ACC112 (cell line): ENCODE measurements at regions not wholly inside any gene's neighbourhood (a gene's known extent, or its start where the extent isn't known, plus 50 kb on each side); places are given as distances from the start of the nearest gene placed in this dataset.
"Not testable (repeated sequence)": the region's sequence is repeated elsewhere in the genome, so short reads cannot be mapped to it uniquely, and the experiment has no call there.

Experiments used
- H2AFZ ChIP-seq: fragments of 200-600 bp; sonication (generic); one replicate; pipeline ENCODE4 v1.6.0; 2017; ENCODE audit warnings: antibody characterized with exemption, low read length; ENCODE audit not compliant: unreplicated experiment
- H3K27ac ChIP-seq: fragments of 200-600 bp; sonication (generic); 2 replicates; pipeline ENCODE4 v1.5.1; 2014; ENCODE audit warnings: low read depth, mild to moderate bottlenecking, antibody characterized with exemption, low read length, moderate library complexity
- H3K27me3 ChIP-seq: fragments of 200-600 bp; sonication (generic); 2 replicates; pipeline ENCODE4 v1.6.1; 2014; ENCODE audit warnings: mild to moderate bottlenecking, antibody characterized with exemption, low read length, moderate library complexity, mixed read lengths; ENCODE audit not compliant: insufficient read depth
- H3K36me3 ChIP-seq: fragments of 200-600 bp; sonication (generic); 2 replicates; pipeline ENCODE4 v1.6.1; 2016; ENCODE audit warnings: mild to moderate bottlenecking, antibody characterized with exemption, low read length, moderate library complexity, mixed read lengths; ENCODE audit not compliant: insufficient read depth
- H3K4me1 ChIP-seq: fragments of 200-600 bp; sonication (generic); one replicate; pipeline ENCODE4 v1.6.1; 2016; ENCODE audit warnings: low read length, mixed read lengths; ENCODE audit not compliant: insufficient read depth, unreplicated experiment, control insufficient read depth
- H3K4me3 ChIP-seq: fragments of 200-600 bp; sonication (generic); 2 replicates; pipeline ENCODE4 v1.5.1; 2014; ENCODE audit warnings: mild to moderate bottlenecking, low read depth, low read length
- H3K79me2 ChIP-seq: fragments of 200-600 bp; sonication (generic); one replicate; pipeline ENCODE4 v1.6.0; 2016; ENCODE audit warnings: low read length; ENCODE audit not compliant: control insufficient read depth, unreplicated experiment, insufficient read depth

DNA sequence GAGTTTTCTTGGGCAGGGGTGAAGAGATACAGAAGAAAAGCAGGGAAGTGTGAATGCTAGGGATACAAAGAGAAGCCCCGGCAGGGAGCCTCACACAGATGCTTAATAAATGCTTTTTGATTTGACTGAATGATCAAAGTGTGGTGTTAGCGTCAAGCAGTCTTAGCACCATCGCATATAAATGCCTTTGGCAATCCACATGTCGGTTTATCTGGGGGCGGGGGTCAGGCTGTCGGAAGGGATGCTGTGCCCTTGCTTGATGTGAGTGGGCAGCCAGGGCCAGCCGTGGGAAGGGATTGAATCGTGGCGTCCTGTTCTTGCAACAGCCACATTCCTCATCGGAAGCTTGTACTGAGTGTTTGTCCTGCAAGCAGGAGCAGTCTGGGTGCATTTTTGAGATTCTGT, 173.1 kb downstream of the LACC1 start:
- Histone ChIP-seq H2AFZ (no peak overlapping the region), H3K4me1 (no peaks in the 10 kb centered on the region), H3K79me2 (no peaks in the 10 kb centered on the region), H3K27ac (no peak overlapping the region), H3K36me3 (no peaks in the 10 kb centered on the region), H3K27me3 (no peaks in the 10 kb centered on the region), H3K4me3 (no peak overlapping the region)

DNA sequence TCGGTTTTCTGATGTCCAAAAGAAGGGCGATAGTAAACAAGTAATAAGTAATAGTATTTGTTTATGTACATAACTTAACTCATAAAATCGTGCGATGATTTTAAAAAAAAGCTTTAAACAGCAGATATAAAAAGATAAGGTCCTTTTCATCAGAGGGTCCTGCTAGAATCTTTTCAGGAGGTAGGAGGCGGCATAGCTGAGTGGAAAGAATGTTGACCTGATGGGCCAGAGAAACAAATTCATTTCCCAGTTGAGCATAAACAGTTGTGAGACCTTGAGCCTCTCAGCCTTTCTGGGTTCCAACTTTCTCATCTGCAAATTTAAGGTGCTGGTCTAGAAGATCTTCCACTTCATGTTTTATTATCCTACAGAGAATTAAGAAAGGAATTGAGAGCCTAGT, 173.5 kb downstream of the LACC1 start:
- H3K27ac ChIP-seq, result no peak overlapping the region

GRCh38 chr13:44054525-44054924, 174.8 kb downstream of the LACC1 start:
- Histone ChIP-seq H2AFZ (no peak overlapping the region), H3K27me3 (no peaks in the 10 kb centered on the region), H3K36me3 (no peaks in the 10 kb centered on the region), H3K4me3 (no peak overlapping the region), H3K4me1 (no peaks in the 10 kb centered on the region), H3K27ac (no peak overlapping the region), H3K79me2 (no peaks in the 10 kb centered on the region)

More for the DNA sequence above, 173.5 kb downstream of the LACC1 start:
- no peak overlapping the region for H3K4me3 ChIP-seq
- H3K27me3 ChIP-seq, result no peaks in the 10 kb centered on the region
- H3K79me2 ChIP-seq, result no peaks in the 10 kb centered on the region
- H2AFZ ChIP-seq, result no peak overlapping the region
- H3K36me3 ChIP-seq, result no peaks in the 10 kb centered on the region
- no peaks in the 10 kb centered on the region for H3K4me1 ChIP-seq

- H3K79me2 ChIP-seq, H3K4me1 ChIP-seq, H3K36me3 ChIP-seq, H3K4me3 ChIP-seq, H3K27ac ChIP-seq, H2AFZ ChIP-seq, H3K27me3 ChIP-seq: not testable (repeated sequence)
Measured at GRCh38 chr13:44055681-44056080, 176.0 kb downstream of the LACC1 start.

DNA sequence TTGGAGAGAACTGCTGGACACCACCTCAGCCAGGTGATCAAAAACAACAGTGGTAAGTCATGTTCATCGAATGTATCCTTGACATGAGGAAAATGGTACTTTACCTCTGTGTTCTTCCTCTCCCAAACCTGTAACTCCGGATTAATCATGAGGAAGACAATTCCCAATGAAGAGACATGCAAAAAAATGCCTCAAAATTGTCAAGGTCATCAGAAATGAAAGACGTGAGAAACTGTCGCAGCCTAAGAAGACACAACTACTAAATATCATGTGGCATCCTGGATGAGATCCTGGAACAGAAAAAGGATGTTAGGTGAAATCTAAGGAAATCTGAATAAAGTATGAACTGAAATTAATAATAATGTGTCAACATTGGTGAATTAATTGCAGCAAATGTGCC, 178.4 kb downstream of the LACC1 start:
- H3K27ac ChIP-seq, result no peak overlapping the region
- no peak overlapping the region for H3K4me3 ChIP-seq
- H3K27me3 ChIP-seq, result no peaks in the 10 kb centered on the region
- H3K4me1 ChIP-seq, result no peaks in the 10 kb centered on the region
- H3K36me3 ChIP-seq, result no peaks in the 10 kb centered on the region
- H2AFZ ChIP-seq, result no peak overlapping the region
- H3K79me2 ChIP-seq, result no peaks in the 10 kb centered on the region

GRCh38 chr13:44058624-44059215, 179.0 kb downstream of the LACC1 start:
- Histone ChIP-seq H3K79me2 (no peaks in the 10 kb centered on the region), H3K4me1 (no peaks in the 10 kb centered on the region), H3K36me3 (no peaks in the 10 kb centered on the region), H3K4me3 (no peak overlapping the region), H3K27ac (no peak overlapping the region), H2AFZ (no peak overlapping the region), H3K27me3 (no peaks in the 10 kb centered on the region)

DNA sequence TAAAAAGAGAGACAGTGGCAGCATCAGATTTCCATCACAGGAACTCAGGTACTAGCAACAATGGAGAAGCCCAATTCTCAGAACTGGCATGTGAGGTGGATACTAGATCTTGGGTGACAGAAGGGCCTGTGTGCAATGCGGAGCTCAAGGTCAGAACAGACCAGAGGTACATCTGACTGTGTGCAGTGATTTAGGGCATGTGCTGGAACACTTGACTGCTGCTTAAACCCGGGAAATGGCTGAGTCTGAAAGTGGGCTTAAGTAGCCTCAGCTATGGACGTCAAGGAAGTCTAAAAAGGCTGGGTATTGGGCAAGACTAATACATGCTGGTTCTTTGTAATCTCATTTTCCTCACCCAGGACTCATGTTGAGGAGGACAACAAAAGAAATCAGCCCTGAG, 182.2 kb downstream of the LACC1 start:
- H2AFZ ChIP-seq, result no peak overlapping the region
- no peaks in the 10 kb centered on the region for H3K27me3 ChIP-seq
- H3K27ac ChIP-seq, result no peak overlapping the region
- H3K4me1 ChIP-seq, result no peaks in the 10 kb centered on the region
- no peaks in the 10 kb centered on the region for H3K36me3 ChIP-seq
- no peaks in the 10 kb centered on the region for H3K79me2 ChIP-seq
- no peak overlapping the region for H3K4me3 ChIP-seq

DNA sequence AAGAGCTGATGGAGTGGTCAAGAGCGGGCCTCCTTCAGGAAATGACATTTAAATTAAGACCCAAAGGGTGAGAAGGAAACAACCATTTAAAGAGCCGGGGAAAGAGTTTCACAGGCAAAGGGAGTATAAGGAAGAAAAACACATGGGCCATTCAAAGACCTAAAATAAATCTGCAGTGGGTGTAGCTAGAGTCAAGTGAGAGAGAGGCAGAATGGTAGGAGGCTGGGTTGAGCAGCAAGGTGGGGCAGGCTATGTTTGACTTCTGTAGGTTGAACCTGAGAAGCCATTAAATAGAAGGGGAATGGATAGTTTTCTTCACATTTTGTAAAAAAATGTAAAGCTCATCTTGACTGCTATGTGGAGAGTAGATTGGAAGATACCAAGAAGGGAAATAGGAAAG, 183.8 kb downstream of the LACC1 start:
- Histone ChIP-seq H3K4me3 (no peak overlapping the region), H2AFZ (no peak overlapping the region), H3K27me3 (no peaks in the 10 kb centered on the region), H3K36me3 (no peaks in the 10 kb centered on the region), H3K4me1 (peaks cover 5% of the 10 kb centered on the region), H3K27ac (no peak overlapping the region), H3K79me2 (no peaks in the 10 kb centered on the region)

GRCh38 chr13:44063881-44064280, 184.2 kb downstream of the LACC1 start:
- peaks cover 7% of the 10 kb centered on the region for H3K4me1 ChIP-seq
- H3K27me3 ChIP-seq, result no peaks in the 10 kb centered on the region
- no peaks in the 10 kb centered on the region for H3K79me2 ChIP-seq
- no peaks in the 10 kb centered on the region for H3K36me3 ChIP-seq
- no peak overlapping the region for H3K27ac ChIP-seq
- no peak overlapping the region for H3K4me3 ChIP-seq
- H2AFZ ChIP-seq, result no peak overlapping the region

DNA sequence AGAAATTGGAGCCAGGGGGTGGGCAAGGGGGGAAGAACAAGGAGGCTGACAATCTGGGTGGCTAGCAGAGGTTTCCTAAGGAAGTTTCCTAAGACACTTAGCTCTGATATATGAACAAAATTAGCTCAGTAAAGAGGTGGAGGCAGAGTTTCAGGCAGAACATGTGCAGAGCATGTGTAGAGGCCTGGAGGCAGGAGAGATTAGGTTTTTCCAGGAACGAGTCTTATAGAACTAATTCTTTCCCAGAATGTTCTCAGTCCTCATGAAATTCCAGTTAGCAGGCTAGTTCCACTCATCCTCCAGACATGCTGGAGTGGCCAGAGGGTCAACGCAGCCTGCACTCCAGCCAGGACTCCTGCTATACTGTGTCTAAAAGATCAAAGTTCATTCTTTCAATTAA, 184.7 kb downstream of the LACC1 start:
- H3K4me1 ChIP-seq, result peaks cover 7% of the 10 kb centered on the region
- no peaks in the 10 kb centered on the region for H3K36me3 ChIP-seq
- H3K27me3 ChIP-seq, result no peaks in the 10 kb centered on the region
- no peak overlapping the region for H2AFZ ChIP-seq
- H3K4me3 ChIP-seq, result no peak overlapping the region
- H3K79me2 ChIP-seq, result no peaks in the 10 kb centered on the region
- H3K27ac ChIP-seq, result no peak overlapping the region

DNA sequence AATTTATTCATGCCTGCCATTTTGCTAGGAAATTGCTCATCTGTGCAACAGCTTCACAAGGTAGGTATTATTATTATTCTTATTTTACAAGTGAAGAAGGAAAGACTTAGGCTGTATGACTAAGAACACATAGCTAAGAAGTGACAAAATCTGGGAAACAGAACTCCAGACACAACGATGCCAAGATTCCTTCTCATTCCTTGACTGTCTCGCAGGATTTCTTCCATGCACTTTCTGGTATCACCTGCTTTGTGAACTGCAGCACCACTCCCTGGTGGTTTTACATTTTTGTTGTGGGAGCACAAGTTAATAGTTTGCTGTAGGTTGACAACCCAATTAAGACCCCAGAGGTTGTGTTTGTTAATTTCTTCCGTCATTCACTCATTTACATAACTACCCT, 188.5 kb downstream of the LACC1 start:
- H3K36me3 ChIP-seq, result no peaks in the 10 kb centered on the region
- peak overlapping the region; percentile 27; the same call in 1 of the 2 replicates for H3K4me3 ChIP-seq
- H3K27ac ChIP-seq, result peak overlapping the region; percentile 82
- peaks cover 7% of the 10 kb centered on the region for H3K4me1 ChIP-seq
- H2AFZ ChIP-seq, result peak overlapping the region; percentile 53
- no peaks in the 10 kb centered on the region for H3K79me2 ChIP-seq
- no peaks in the 10 kb centered on the region for H3K27me3 ChIP-seq
